IMR-90 (cell line): ENCODE measurements at regions not wholly inside any gene's neighbourhood (a gene's known extent, or its start where the extent isn't known, plus 50 kb on each side); places are given as distances from the start of the nearest gene placed in this dataset.

Experiments
- ATAC-seq: fragments of 200-7000 bp; cut with Tn5 transposase; 2 replicates; pipeline ENCODE4 v1.9.1; 2020; ENCODE audit warnings: low read depth, mild to moderate bottlenecking, moderate library complexity
- BruUV-seq: library from RNA; stranded (reverse); fragments of 400-500 nt; replicated peaks from 2 replicates; lab custom pipeline; 2021; lab: Mats Ljungman, UMichigan
- CTCF ChIA-PET: fragments of 300-600 bp; formaldehyde crosslinking; extraction: SDS; loops from one replicate; lab custom pipeline; 2021; ENCODE audit warnings: antibody characterized with exemption; lab: Yijun Ruan, JAX
- POLR2A ChIA-PET: fragments of 300-600 bp; sonication (Branson Sonifier 250); formaldehyde crosslinking; loops from one replicate; lab custom pipeline; 2022; ENCODE audit warnings: antibody characterized with exemption; ENCODE audit not compliant: unreplicated experiment; lab: Charles Lee
- DNase-seq: peaks from one replicate; pipeline ENCODE4 v3.0.0; 2013
- H2AFZ ChIP-seq: replicated peaks from 2 replicates; pipeline ENCODE3; 2013; ENCODE audit warnings: low read length, mild to moderate bottlenecking; ENCODE audit not compliant: poor library complexity
- H2AK5ac ChIP-seq: 2 replicates; pipeline ENCODE4 v1.6.1; 2013; ENCODE audit warnings: low read depth, low read length, inconsistent platforms
- H2AK9ac ChIP-seq: replicated peaks from 2 replicates; pipeline ENCODE3; 2013; ENCODE audit warnings: mild to moderate bottlenecking, low read depth, low read length, moderate library complexity; ENCODE audit not compliant: poor library complexity
- H2BK120ac ChIP-seq: 2 replicates; pipeline ENCODE4 v1.6.1; 2013; ENCODE audit warnings: low read depth, low read length, inconsistent platforms
- H2BK15ac ChIP-seq: 3 replicates; pipeline ENCODE4 v1.6.1; 2013; ENCODE audit warnings: low read depth, low read length, inconsistent platforms
- H2BK20ac ChIP-seq: 2 replicates; pipeline ENCODE4 v1.6.1; 2013; ENCODE audit warnings: low read depth, mild to moderate bottlenecking, inconsistent platforms, low read length, moderate library complexity
- H2BK5ac ChIP-seq: 2 replicates; pipeline ENCODE4 v1.6.1; 2013; ENCODE audit warnings: mild to moderate bottlenecking, low read depth, low read length, inconsistent platforms; ENCODE audit not compliant: poor library complexity, severe bottlenecking
- H3K14ac ChIP-seq: replicated peaks from 2 replicates; pipeline ENCODE4 v1.6.1; 2013; ENCODE audit warnings: low read depth, low read length, inconsistent platforms
- H3K18ac ChIP-seq: 2 replicates; pipeline ENCODE4 v1.6.1; 2013; ENCODE audit warnings: low read depth, low read length, control low read depth
- H3K23ac ChIP-seq: 2 replicates; pipeline ENCODE4 v1.6.1; 2013; ENCODE audit warnings: low read depth, low read length, inconsistent platforms
- H3K27ac ChIP-seq: 2 replicates; pipeline ENCODE4 v1.5.1; 2013; ENCODE audit warnings: mild to moderate bottlenecking, control low read depth, low read length; ENCODE audit not compliant: insufficient read depth
- H3K27me3 ChIP-seq: 2 replicates; pipeline ENCODE4 v1.6.1; 2013; ENCODE audit warnings: low read length; ENCODE audit not compliant: control insufficient read depth, insufficient read depth
- H3K36me3 ChIP-seq: 2 replicates; pipeline ENCODE4 v1.6.1; 2013; ENCODE audit warnings: low read length, mixed read lengths; ENCODE audit not compliant: control insufficient read depth, insufficient read depth
- H3K4ac ChIP-seq: 2 replicates; pipeline ENCODE4 v1.6.1; 2013; ENCODE audit warnings: low read depth, low read length, inconsistent platforms
- H3K4me1 ChIP-seq: 2 replicates; pipeline ENCODE4 v1.6.1; 2013; ENCODE audit warnings: low read length, mixed read lengths; ENCODE audit not compliant: control insufficient read depth, insufficient read depth
- H3K4me2 ChIP-seq: 2 replicates; pipeline ENCODE4 v1.6.1; 2013; ENCODE audit warnings: low read depth, mild to moderate bottlenecking, control low read depth, low read length, moderate library complexity
- H3K4me3 ChIP-seq: 2 replicates; pipeline ENCODE4 v1.5.1; 2013; ENCODE audit warnings: low read depth, mild to moderate bottlenecking, control low read depth, low read length, moderate library complexity; ENCODE audit not compliant: insufficient read depth
- H3K56ac ChIP-seq: 2 replicates; pipeline ENCODE4 v1.6.1; 2013; ENCODE audit warnings: low read length, inconsistent platforms; ENCODE audit not compliant: insufficient read depth; ENCODE audit errors: extremely low read depth
- H3K79me1 ChIP-seq, 2 experiments: 2 replicates each; pipeline ENCODE4 v1.6.1; 2013; ENCODE audit warnings: low read length in 2 of 2, inconsistent platforms in 1 of 2, low read depth in 1 of 2
- H3K9ac ChIP-seq: 2 replicates; pipeline ENCODE4 v1.6.1; 2013; ENCODE audit warnings: low read depth, low read length, control low read depth
- H3K9me1 ChIP-seq: 2 replicates; pipeline ENCODE4 v1.6.1; 2013; ENCODE audit warnings: low read length, inconsistent platforms; ENCODE audit not compliant: insufficient read depth
- H3K9me3 ChIP-seq: 2 replicates; pipeline ENCODE4 v1.6.1; 2013; ENCODE audit warnings: low read length; ENCODE audit not compliant: control insufficient read depth, insufficient read depth
- H4K20me1 ChIP-seq: 2 replicates; pipeline ENCODE4 v1.6.1; 2013; ENCODE audit warnings: low read length, inconsistent platforms; ENCODE audit not compliant: insufficient read depth
- H4K5ac ChIP-seq: 2 replicates; pipeline ENCODE4 v1.6.1; 2013; ENCODE audit warnings: mild to moderate bottlenecking, low read depth, low read length, control low read depth
- H4K8ac ChIP-seq, 2 experiments: 2 replicates each; pipeline ENCODE4 v1.6.1; 2013; ENCODE audit warnings: low read depth in 2 of 2, low read length in 2 of 2, control low read depth in 1 of 2, inconsistent platforms in 1 of 2
- H4K91ac ChIP-seq: 2 replicates; pipeline ENCODE4 v1.6.1; 2013; ENCODE audit warnings: low read depth, low read length, inconsistent platforms; ENCODE audit not compliant: insufficient read depth
- SMC3 ChIP-seq: fragments of 150-350 bp; IDR thresholded peaks from 2 replicates; pipeline ENCODE4 v1.6.1; 2016; ENCODE audit warnings: low read depth, mild to moderate bottlenecking, antibody characterized with exemption, low read length, moderate library complexity
- WGBS, 2 experiments: methylation state at CpG; one replicate each; pipeline versions ENCODE4 v1.1.5 to v1.1.7; 2013; ENCODE audit warnings: missing lambda C conversion rate in 2 of 2; ENCODE audit not compliant: insufficient read length in 1 of 2; ENCODE audit errors: extremely low coverage in 2 of 2; 5-methylcytosine and 5-hydroxymethylcytosine counted together
- dilution Hi-C: fragments of 300-500 bp; cut with HindIII; formaldehyde crosslinking; loops from one replicate; pipeline ENCODE4 v1.14.3; 2018; ENCODE audit warnings: low sequenced_read_pairs; ENCODE audit not compliant: unreplicated experiment
- in situ Hi-C: fragments of 300-500 bp; cut with MboI; formaldehyde crosslinking; loops from 3 replicates; pipeline ENCODE4 v1.14.3; 2019; ENCODE audit warnings: low sequenced_read_pairs, inconsistent platforms, mixed read lengths
- intact Hi-C: fragments of 100-400 bp; cut with micrococcal nuclease; formaldehyde crosslinking; loops from 2 replicates; pipeline ENCODE4 v1.10.0; 2022

DNA sequence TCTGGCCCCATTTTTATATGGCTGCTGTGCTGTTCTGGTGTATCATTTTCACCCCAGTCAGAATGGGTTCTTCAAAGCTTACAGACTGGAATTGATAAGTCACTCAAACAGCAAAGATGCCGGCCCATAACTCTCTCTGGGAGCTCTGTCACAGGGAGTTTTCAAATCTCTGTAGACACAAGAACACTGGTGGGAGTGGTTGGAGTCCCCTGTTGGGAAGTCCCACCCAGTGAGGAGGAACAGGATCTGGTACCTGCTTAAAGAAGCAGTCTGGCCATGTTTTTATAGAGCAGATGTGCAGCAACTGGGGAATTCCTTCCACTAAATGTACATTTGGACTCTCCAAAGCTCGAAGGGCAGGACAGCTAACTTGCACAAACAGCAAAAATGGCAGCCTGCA lies 69.3 kb upstream of the UGT2B7 start:
- Histone ChIP-seq H4K8ac (no peak overlapping the region), H2BK5ac (no peak overlapping the region), H3K56ac (no peak overlapping the region), H3K18ac (no peak overlapping the region), H4K5ac (no peak overlapping the region), H3K79me1 (no peaks in the 10 kb centered on the region), H3K9me3 (no peaks in the 10 kb centered on the region), H4K20me1 (no peaks in the 10 kb centered on the region), H4K91ac (no peak overlapping the region), H3K4ac (no peak overlapping the region), H3K36me3 (no peaks in the 10 kb centered on the region), H3K4me2 (no peak overlapping the region), H2AK5ac (no peak overlapping the region), H2BK15ac (no peak overlapping the region), H3K23ac (no peak overlapping the region), H2AFZ (no peak overlapping the region), H3K4me3 (no peak overlapping the region), H3K27me3 (no peaks in the 10 kb centered on the region), H3K4me1 (no peaks in the 10 kb centered on the region), H3K9ac (no peak overlapping the region), H3K14ac (no peak overlapping the region), H2AK9ac (no peak overlapping the region), H3K9me1 (no peaks in the 10 kb centered on the region), H2BK20ac (no peak overlapping the region), H3K27ac (no peak overlapping the region), H2BK120ac (no peak overlapping the region)
- in situ Hi-C loops, result no loop called here
- ATAC-seq (no peak), DNase-seq (no peak)
- ChIA-PET POLR2A (no interaction called here), CTCF (interaction anchor here (1.1 kb wide), 1 partner anchor 143 kb away, joined by 5 read pairs; no protein-coding TSS in a partner anchor)
- BruUV-seq, result no TSS peak
- intact Hi-C loops, result no loop called here
- no CpG with 5 or more reads among the region's 2 CpGs for WGBS, 2 experiments
- no peak for TF ChIP-seq SMC3
- dilution Hi-C loops, result no loop called here
